ENCODE measurements at regions not wholly inside any gene's neighbourhood (a gene's known extent, or its start where the extent isn't known, plus 50 kb on each side); places are given as distances from the start of the nearest gene placed in this dataset.
"Not testable (repeated sequence)": the region's sequence is repeated elsewhere in the genome, so short reads cannot be mapped to it uniquely, and the experiment has no call there.

GRCh38 chrX:54615109-54615508 lies 85.1 kb downstream of the GNL3L start:
- CTCF ChIA-PET: no interaction called here
- POLR2A ChIA-PET: no interaction called here

GRCh38 chrX:54633641-54634040 lies 103.6 kb downstream of the GNL3L start:
- CTCF ChIA-PET: no interaction called here
- POLR2A ChIA-PET: no interaction called here

GRCh38 chrX:54639018-54639345 lies 109.0 kb downstream of the GNL3L start:
- CTCF ChIA-PET: interaction anchor here (1.2 to 1.5 kb wide), 2 partner anchors 148 to 170 kb away, joined by 5 read pairs; no protein-coding TSS in a partner anchor

GRCh38 chrX:54639346-54640102 lies 109.5 kb downstream of the GNL3L start:
- CTCF ChIA-PET: interaction anchor here (1.1 to 1.5 kb wide), 3 partner anchors 147 to 418 kb away, joined by 3 to 5 read pairs (median 5); no protein-coding TSS in a partner anchor
- POLR2A ChIA-PET: interaction anchor here (0.5 to 1.9 kb wide), 8 partner anchors 58 to 1353 kb away, joined by 3 to 12 read pairs (median 4); partner anchors contain the start of genes APEX2, FAM120C, GNL3L and PHF8

More at GRCh38 chrX:54639018-54639345, 109.0 kb downstream of the GNL3L start:
- POLR2A ChIA-PET: interaction anchor here (0.5 to 1.9 kb wide), 7 partner anchors 109 to 1352 kb away, joined by 3 to 12 read pairs (median 5); partner anchors contain the start of genes APEX2, FAM120C, GNL3L and PHF8

- ChIA-PET POLR2A (interaction anchor here (0.9 to 1.9 kb wide), 5 partner anchors 58 to 595 kb away, joined by 3 to 12 read pairs (median 6); partner anchors contain the start of genes APEX2, GNL3L and PHF8), CTCF (interaction anchor here (1.1 to 1.5 kb wide), 3 partner anchors 147 to 417 kb away, joined by 3 to 5 read pairs (median 5); no protein-coding TSS in a partner anchor)
These were observed 110.2 kb downstream of the GNL3L start for GRCh38 chrX:54640103-54640690.

GRCh38 chrX:54640736-54641135 lies 110.7 kb downstream of the GNL3L start:
- CTCF ChIA-PET: interaction anchor here (1.5 kb wide), 1 partner anchor 168 kb away, joined by 5 read pairs; no protein-coding TSS in a partner anchor
- POLR2A ChIA-PET: interaction anchor here (1.9 kb wide), 1 partner anchor 111 kb away, joined by 12 read pairs; the partner anchor contains the start of gene GNL3L

GRCh38 chrX:54641530-54641929 lies 111.5 kb downstream of the GNL3L start:
- ChIA-PET CTCF (no interaction called here), POLR2A (no interaction called here)

GRCh38 chrX:54647607-54648006 lies 117.6 kb downstream of the GNL3L start:
- POLR2A ChIA-PET, CTCF ChIA-PET: not testable (repeated sequence)

GRCh38 chrX:54659547-54659946 lies 129.5 kb downstream of the GNL3L start:
- POLR2A ChIA-PET: no interaction called here
- CTCF ChIA-PET: no interaction called here

- CTCF ChIA-PET: no interaction called here
- POLR2A ChIA-PET: no interaction called here
These were observed 122.3 kb downstream of the ITIH6 start for GRCh38 chrX:54675762-54676161.

- ChIA-PET POLR2A (no interaction called here), CTCF (no interaction called here)
These were observed 102.8 kb downstream of the ITIH6 start for GRCh38 chrX:54695231-54695630.

GRCh38 chrX:54695816-54696487 lies 102.1 kb downstream of the ITIH6 start:
- POLR2A ChIA-PET: no interaction called here

More at GRCh38 chrX:54695816-54696487, 102.1 kb downstream of the ITIH6 start:
- CTCF ChIA-PET: no interaction called here

Data from activated CD8-positive, alpha-beta memory T cell treated with anti-CD3 and anti-CD28 coated beads for 36 hours (primary cell).